K562 (cell line): ENCODE measurements at regions not wholly inside any gene's neighbourhood (a gene's known extent, or its start where the extent isn't known, plus 50 kb on each side); places are given as distances from the start of the nearest gene placed in this dataset.

Source experiments
- FOXJ2 ChIP-seq: fragments of 200-800 bp; sonication (Bioruptor generic); IDR thresholded peaks from 2 replicates; pipeline ENCODE4 v1.6.1; 2016; ENCODE audit warnings: missing genetic modification characterization, missing compliant biosample characterization
- HMGN3 ChIP-seq: IDR thresholded peaks from 2 replicates; pipeline ENCODE4 v1.6.1; 2011; ENCODE audit warnings: borderline replicate concordance, low read depth, mild to moderate bottlenecking, mixed read lengths, low read length; ENCODE audit not compliant: insufficient read length; ENCODE audit errors: extremely low read depth
- KLF1 ChIP-seq: fragments of 450-650 bp; IDR thresholded peaks from 2 replicates; pipeline ENCODE4 v1.6.1; 2016; ENCODE audit warnings: missing genetic modification characterization, missing compliant biosample characterization
- NR1H2 ChIP-seq: sonication (generic); formaldehyde crosslinking; IDR thresholded peaks from 2 replicates; pipeline ENCODE4 v1.4.0; 2020; ENCODE audit warnings: mild to moderate bottlenecking, missing genetic modification reagents
- NR2C2 ChIP-seq, 2 experiments: fragments of 200-800 bp in 1 of 2; sonication (Bioruptor generic) in 1 of 2; sonication (generic) in 1 of 2; formaldehyde crosslinking in 1 of 2; IDR thresholded peaks; 2 replicates each; pipeline versions ENCODE4 v1.6.1 to v1.8.0; 2016 to 2022; ENCODE audit warnings: mild to moderate bottlenecking in 1 of 2, missing compliant biosample characterization in 1 of 2, missing genetic modification characterization in 1 of 2, missing genetic modification reagents in 1 of 2
- PCBP2 ChIP-seq: fragments of 200-400 bp; formaldehyde crosslinking; IDR thresholded peaks from 2 replicates; pipeline ENCODE4 v1.6.1; 2018; ENCODE audit warnings: low read length, low read depth, mild to moderate bottlenecking, moderate library complexity; ENCODE audit not compliant: poor library complexity, severe bottlenecking
- PRPF4 ChIP-seq: fragments of 200-400 bp; formaldehyde crosslinking; IDR thresholded peaks from one replicate; pipeline ENCODE4 v1.6.1; 2017; ENCODE audit warnings: low read length, low read depth, mild to moderate bottlenecking; ENCODE audit not compliant: insufficient read depth, poor library complexity, severe bottlenecking
- SLC30A9 ChIP-seq: fragments of 250-450 bp; sonication (Bioruptor Pico); IDR thresholded peaks from 2 replicates; pipeline ENCODE4 v1.8.0; 2022; ENCODE audit warnings: mild to moderate bottlenecking, moderate library complexity
- ZNF589 ChIP-seq: fragments of 200-800 bp; sonication (Bioruptor generic); IDR thresholded peaks from 2 replicates; pipeline ENCODE4 v1.6.1; 2016; ENCODE audit warnings: low read depth, missing genetic modification characterization, missing compliant biosample characterization
- TF ChIP-seq, protein P1 (sequence below): sonication (generic); formaldehyde crosslinking; IDR thresholded peaks from 2 replicates; pipeline ENCODE4 v1.8.1; 2023; ENCODE audit warnings: mild to moderate bottlenecking, missing genetic modification reagents
- TF ChIP-seq, protein P2 (sequence below): IDR thresholded peaks from 3 replicates; pipeline ENCODE4 v1.6.1; 2011; ENCODE audit warnings: borderline replicate concordance, mild to moderate bottlenecking; ENCODE audit not compliant: insufficient read length, insufficient read depth
- TF ChIP-seq, protein P3 (sequence below): fragments of 250-450 bp; sonication (Bioruptor Pico); IDR thresholded peaks from 2 replicates; pipeline ENCODE4 v1.4.0; 2020; ENCODE audit warnings: mild to moderate bottlenecking, moderate library complexity
- TF ChIP-seq, protein P4 (sequence below): IDR thresholded peaks from 2 replicates; pipeline ENCODE4 v1.6.1; 2016; ENCODE audit warnings: missing genetic modification characterization, missing compliant biosample characterization
- TF ChIP-seq, protein P5 (sequence below): fragments of 450-650 bp; IDR thresholded peaks from 2 replicates; pipeline ENCODE4 v1.6.1; 2016
- TF ChIP-seq, protein P6 (sequence below): fragments of 250-450 bp; sonication (Bioruptor Pico); IDR thresholded peaks from 2 replicates; pipeline ENCODE4 v1.8.0; 2022; ENCODE audit warnings: inconsistent platforms

DNA sequence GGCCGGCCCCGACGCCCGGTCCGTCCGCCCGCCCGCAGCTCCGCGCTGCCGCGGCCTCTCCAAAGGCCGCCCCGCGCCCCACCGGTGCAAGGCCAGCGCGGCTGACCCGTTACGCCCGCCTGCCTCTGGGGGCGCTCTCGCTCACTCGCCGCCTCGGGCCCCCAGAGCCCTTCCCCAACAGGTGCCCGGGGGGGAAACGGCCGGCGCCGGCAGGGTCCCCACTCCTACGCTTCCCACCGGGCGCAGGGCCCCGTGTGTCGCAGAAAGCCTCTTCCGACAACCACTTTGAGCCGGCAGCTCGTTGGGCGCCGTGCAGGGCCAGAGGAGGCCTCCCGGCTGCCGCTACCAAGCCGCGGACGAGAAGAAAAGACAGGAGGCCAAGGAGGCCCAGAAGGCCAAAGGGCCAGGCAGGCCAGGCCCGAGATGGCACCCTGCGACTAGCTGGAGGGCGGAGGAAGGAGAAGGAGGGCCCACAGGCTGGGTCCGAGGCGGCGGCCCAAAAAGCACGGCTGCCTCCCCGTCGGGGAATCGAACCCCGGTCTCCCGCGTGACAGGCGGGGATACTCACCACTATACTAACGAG, 64.9 kb upstream of the FCGR2A start (continued):
- TF ChIP-seq, protein P1, sequence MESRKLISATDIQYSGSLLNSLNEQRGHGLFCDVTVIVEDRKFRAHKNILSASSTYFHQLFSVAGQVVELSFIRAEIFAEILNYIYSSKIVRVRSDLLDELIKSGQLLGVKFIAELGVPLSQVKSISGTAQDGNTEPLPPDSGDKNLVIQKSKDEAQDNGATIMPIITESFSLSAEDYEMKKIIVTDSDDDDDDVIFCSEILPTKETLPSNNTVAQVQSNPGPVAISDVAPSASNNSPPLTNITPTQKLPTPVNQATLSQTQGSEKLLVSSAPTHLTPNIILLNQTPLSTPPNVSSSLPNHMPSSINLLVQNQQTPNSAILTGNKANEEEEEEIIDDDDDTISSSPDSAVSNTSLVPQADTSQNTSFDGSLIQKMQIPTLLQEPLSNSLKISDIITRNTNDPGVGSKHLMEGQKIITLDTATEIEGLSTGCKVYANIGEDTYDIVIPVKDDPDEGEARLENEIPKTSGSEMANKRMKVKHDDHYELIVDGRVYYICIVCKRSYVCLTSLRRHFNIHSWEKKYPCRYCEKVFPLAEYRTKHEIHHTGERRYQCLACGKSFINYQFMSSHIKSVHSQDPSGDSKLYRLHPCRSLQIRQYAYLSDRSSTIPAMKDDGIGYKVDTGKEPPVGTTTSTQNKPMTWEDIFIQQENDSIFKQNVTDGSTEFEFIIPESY (CRISPR knock-in tag) = no peak
- TF ChIP-seq HMGN3 (no peak), PCBP2 (no peak), ZNF589 (CRISPR knock-in tag) (no peak), SLC30A9 (CRISPR knock-in tag) (no peak), PRPF4 (no peak), NR2C2 (CRISPR knock-in tag; IDR thresholded peaks at IDR 0.05) (0 out of 2 replicates have a peak, but pooled peaks have one; percentile 33), NR2C2 (tag; IDR thresholded peaks at IDR 0.05) (peak; percentile 54), FOXJ2 (tag) (no peak), KLF1 (tag) (no peak), NR1H2 (CRISPR knock-in tag) (no peak)
- TF ChIP-seq, protein P2, sequence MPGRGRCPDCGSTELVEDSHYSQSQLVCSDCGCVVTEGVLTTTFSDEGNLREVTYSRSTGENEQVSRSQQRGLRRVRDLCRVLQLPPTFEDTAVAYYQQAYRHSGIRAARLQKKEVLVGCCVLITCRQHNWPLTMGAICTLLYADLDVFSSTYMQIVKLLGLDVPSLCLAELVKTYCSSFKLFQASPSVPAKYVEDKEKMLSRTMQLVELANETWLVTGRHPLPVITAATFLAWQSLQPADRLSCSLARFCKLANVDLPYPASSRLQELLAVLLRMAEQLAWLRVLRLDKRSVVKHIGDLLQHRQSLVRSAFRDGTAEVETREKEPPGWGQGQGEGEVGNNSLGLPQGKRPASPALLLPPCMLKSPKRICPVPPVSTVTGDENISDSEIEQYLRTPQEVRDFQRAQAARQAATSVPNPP = no peak
- TF ChIP-seq, protein P3, sequence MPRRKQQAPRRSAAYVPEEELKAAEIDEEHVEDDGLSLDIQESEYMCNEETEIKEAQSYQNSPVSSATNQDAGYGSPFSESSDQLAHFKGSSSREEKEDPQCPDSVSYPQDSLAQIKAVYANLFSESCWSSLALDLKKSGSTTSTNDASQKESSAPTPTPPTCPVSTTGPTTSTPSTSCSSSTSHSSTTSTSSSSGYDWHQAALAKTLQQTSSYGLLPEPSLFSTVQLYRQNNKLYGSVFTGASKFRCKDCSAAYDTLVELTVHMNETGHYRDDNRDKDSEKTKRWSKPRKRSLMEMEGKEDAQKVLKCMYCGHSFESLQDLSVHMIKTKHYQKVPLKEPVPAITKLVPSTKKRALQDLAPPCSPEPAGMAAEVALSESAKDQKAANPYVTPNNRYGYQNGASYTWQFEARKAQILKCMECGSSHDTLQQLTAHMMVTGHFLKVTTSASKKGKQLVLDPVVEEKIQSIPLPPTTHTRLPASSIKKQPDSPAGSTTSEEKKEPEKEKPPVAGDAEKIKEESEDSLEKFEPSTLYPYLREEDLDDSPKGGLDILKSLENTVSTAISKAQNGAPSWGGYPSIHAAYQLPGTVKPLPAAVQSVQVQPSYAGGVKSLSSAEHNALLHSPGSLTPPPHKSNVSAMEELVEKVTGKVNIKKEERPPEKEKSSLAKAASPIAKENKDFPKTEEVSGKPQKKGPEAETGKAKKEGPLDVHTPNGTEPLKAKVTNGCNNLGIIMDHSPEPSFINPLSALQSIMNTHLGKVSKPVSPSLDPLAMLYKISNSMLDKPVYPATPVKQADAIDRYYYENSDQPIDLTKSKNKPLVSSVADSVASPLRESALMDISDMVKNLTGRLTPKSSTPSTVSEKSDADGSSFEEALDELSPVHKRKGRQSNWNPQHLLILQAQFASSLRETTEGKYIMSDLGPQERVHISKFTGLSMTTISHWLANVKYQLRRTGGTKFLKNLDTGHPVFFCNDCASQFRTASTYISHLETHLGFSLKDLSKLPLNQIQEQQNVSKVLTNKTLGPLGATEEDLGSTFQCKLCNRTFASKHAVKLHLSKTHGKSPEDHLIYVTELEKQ (CRISPR knock-in tag) = no peak
- TF ChIP-seq, protein P4, sequence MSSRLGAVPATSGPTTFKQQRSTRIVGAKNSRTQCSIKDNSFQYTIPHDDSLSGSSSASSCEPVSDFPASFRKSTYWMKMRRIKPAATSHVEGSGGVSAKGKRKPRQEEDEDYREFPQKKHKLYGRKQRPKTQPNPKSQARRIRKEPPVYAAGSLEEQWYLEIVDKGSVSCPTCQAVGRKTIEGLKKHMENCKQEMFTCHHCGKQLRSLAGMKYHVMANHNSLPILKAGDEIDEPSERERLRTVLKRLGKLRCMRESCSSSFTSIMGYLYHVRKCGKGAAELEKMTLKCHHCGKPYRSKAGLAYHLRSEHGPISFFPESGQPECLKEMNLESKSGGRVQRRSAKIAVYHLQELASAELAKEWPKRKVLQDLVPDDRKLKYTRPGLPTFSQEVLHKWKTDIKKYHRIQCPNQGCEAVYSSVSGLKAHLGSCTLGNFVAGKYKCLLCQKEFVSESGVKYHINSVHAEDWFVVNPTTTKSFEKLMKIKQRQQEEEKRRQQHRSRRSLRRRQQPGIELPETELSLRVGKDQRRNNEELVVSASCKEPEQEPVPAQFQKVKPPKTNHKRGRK (tag) = no peak
- TF ChIP-seq, protein P5, sequence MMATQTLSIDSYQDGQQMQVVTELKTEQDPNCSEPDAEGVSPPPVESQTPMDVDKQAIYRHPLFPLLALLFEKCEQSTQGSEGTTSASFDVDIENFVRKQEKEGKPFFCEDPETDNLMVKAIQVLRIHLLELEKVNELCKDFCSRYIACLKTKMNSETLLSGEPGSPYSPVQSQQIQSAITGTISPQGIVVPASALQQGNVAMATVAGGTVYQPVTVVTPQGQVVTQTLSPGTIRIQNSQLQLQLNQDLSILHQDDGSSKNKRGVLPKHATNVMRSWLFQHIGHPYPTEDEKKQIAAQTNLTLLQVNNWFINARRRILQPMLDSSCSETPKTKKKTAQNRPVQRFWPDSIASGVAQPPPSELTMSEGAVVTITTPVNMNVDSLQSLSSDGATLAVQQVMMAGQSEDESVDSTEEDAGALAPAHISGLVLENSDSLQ = no peak
- TF ChIP-seq, protein P6, sequence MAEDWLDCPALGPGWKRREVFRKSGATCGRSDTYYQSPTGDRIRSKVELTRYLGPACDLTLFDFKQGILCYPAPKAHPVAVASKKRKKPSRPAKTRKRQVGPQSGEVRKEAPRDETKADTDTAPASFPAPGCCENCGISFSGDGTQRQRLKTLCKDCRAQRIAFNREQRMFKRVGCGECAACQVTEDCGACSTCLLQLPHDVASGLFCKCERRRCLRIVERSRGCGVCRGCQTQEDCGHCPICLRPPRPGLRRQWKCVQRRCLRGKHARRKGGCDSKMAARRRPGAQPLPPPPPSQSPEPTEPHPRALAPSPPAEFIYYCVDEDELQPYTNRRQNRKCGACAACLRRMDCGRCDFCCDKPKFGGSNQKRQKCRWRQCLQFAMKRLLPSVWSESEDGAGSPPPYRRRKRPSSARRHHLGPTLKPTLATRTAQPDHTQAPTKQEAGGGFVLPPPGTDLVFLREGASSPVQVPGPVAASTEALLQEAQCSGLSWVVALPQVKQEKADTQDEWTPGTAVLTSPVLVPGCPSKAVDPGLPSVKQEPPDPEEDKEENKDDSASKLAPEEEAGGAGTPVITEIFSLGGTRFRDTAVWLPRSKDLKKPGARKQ (CRISPR knock-in tag) = no peak
